Activated CD4-positive, alpha-beta T cell treated with anti-CD3 and anti-CD28 coated beads, Interleukin-2, amount 50 U/mL, for 48 hours (primary cell): ENCODE measurements at regions not wholly inside any gene's neighbourhood (a gene's known extent, or its start where the extent isn't known, plus 50 kb on each side); places are given as distances from the start of the nearest gene placed in this dataset.
A peak's percentile ranks its signal among the peaks of the same experiment; 100 is the strongest.

Experiments used
- DNase-seq, 2 experiments: peaks; one replicate each; pipeline ENCODE4 v3.0.0-alpha.2; 2020

DNA sequence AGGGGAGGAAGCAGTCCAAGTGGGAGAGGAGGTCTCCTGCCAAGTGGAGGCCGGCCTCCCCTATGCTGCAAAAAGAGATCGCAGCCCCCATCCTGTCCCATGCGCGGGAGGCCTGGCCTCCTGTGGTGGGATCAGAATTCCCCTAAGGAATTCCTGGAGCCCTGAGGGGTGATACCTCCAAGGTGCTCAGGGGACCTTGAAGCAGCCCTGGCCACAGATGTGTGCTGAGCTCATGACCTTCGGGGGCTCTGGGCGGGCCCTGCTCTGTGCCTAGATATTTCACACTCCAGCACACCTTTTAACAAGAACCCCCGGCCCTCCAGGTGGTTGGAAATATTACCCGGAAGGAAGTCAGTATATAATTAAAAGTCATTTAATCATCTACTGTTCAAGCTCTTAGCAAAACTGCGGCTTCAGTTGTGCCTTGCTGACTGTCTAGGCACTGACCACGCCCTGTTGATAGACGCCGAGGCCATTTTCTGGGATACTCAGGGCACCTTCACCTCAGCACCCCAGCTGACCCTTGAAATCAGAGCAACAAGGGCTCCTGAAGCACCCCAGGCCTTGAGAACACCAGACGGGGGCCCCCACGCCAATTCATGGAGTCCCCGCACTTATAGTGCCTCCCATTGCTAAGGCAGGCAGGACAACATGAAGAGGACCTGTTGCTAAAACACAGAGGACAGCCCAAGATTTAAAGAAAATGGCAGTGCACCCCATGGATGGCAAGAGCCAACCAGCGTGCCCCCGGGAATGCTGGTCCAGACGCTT is 119.1 kb downstream of the NDUFA10 start:
- no peak for DNase-seq

DNA sequence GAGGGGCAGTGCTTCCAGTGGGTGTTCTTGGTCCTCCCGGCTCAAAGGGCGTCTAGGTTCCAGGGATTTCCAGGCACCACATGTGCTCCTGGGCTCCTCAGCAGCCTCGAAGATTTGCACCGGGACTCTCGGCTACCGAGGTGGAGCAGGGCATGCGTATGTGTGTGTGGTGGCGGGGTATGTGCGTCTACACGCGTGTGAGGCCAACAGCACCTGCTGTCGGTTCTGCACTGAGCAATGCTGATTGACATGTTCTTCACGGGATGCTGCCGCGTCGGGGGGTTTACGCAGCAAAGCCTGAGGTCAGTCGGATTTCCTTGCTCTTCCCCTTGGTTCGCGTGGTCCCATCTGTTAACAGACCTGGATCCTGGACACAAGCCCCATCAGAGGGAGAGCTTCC is 119.8 kb downstream of the NDUFA10 start:
- DNase-seq, result no peak

DNA sequence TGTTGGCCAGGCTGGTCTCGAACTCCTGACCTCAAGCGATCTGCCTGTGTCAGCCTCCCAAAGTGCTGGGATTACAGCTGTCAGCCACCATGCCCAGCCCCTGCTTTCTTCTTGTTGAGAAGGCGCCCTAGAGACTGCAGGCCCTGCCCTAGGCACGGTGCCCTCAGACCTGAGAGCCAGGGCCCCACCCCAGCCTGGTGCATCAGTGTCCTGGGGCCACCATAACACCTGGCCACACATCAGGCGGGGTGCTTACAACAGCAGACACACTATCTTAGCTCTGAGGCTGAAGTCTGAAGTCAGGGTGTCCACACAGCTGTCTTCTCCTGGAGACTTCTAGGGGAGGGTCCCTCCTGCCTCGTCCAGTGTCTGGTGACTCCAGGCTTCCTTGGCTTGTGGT is 120.6 kb downstream of the NDUFA10 start:
- DNase-seq, result no peak

DNA sequence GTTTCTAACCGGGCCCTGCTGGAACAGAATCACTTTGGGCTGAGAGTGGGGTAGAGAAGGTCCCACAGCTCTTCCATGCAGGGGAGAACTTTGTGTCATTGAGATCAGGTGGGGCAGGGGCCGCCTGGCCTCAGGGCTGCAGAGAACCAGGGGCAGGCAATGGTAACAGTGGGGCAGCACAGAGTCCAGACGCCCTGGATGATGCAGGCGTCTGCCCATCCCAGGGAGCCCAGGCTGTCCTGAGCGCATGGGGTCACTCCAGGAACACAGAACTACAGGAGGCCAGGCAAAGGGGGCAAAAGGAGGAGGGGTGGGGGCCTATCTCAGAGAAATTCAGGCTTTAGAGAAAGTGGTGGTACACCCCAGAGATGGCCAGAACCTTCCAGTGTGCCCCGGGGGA is 121.3 kb downstream of the NDUFA10 start:
- no peak for DNase-seq

DNA sequence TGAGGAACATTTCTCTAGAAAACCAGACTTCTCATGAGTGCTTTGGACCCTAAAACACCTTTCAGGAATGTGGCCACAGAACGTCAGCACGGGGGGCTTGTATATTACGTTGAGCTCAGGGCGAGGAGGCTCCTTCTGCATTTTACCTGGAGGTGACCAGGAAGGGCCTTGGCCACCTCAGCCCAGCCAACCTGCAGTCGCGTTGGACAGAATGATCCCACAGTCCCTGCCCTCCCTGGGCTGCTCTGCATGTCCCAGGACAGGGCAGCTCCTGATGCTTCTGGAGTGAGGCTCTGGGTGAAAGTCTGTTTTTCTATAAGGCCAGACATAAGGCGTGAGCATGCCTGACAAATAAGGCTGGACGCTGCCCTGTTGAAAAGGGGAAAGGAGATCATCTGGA is 121.9 kb downstream of the NDUFA10 start:
- no peak for DNase-seq

DNA sequence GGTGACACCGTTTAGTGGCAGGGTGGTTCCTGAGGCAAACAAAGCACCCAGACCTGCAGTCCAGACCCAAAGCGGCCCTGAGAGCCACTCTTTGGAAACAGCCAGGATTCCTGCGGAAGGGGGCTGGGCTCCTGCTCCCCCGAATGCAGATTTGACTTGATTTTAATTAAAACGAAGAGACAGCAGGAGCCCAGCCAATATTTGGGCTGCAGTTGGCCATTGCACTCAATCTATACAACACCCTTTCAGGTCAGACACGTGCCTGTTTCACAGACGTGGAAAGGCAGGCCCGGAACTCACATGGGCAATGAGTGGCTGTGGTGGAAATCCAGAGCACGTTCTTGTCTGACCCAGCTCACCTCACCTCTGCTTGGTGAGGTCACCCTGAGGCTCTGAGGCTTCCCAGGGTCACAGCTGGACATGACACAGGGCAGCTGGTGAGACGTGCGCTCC is 122.4 kb downstream of the NDUFA10 start:
- DNase-seq, result no peak

DNA sequence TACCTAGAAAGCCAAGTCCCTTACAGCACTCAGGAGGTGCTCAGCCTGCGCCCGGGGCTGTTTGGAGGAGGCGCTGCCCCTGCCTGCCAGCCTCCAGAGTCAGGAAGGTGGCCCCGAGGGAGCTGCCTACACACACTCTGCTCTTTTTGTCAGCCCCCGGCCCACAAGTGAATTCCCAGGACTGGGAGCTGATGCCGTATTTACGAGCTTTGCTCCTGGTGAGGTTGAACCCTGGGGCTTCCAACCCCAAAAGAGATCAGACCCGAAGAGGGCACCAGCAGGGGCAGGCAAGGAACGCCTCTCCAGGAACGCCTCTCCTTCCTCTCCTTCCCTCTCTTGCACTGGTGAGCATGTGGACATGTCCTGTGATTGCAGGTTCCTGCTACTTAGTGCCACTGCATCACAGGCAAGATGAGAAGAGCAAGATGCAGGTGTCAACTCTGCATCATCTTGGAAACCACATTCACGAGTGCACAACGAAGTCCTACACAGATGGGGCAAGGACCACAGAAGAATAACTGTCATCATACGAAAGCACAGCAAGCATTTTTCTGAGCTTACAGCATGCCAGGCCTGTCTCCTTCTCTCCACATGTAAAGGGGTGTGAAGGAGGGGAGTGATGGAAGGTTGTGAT is 126.7 kb downstream of the NDUFA10 start:
- DNase-seq, result no peak

DNA sequence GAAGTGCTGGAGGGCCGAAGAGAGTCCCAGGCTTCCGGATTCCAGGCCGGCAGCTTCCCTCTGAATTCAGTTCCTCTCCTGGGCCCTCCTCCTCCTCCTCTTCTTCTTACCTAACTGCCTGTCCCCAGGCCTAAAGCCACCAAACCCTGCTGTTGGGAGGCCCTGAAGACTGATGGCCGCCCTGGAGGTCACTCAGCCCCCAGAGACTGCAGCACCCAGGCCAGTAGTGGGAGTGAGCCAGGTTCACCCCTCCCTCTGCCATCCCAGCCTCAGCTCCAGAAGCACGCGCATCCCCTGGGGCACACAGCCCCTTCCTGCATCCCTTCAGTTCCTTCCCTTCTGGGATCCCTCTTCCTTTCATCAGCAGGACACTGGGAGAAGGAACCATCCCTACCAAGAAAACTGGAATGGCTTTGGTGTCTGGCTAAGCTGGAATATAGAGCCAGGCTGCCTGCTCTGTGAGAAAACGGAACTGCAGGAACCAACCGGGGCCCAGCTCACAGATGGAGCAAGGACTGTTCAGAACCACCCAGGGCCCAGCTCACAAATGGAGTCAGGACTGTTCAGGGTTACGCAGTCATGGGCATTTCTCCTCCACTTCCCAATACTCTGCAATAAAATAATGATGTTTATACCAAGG is 127.4 kb downstream of the NDUFA10 start:
- no peak for DNase-seq

DNA sequence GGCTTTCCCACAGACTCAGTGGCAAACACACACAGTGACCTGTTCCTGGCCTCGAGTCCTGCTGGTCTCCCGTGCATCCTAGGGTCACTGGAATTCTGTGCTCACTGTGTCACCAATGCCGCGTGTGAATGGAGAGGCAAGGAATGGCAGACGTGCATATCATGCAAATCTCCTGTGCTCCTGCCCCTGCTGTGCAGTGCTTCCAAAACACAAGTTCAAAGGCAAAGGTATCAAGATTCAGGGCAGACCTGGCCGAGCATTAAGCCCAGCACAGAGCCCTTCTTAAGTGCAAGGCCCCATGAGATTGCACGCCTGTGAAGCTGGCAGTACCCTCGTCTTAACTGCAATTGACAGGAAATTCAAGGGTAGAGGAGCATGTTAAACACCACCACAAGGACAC is 129.1 kb downstream of the NDUFA10 start:
- no peak for DNase-seq

DNA sequence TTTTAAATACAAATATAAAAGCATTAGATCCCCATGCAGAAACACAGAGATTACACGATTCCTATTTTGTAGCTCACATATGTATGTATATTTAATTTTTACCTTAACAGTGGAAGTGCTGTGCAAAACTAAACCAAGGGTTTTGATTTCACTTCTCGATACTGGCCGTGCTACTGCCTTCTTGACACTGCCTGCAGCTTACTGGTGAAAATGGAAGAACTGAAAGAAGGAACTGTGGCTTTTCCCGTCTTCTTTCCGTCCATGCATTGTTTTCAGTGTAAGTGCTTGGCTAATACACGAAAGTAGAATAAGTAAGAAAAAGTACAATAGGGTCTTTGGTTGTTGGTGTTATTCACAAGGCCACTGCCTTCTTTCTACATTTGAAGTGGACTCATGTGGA is 129.5 kb downstream of the NDUFA10 start:
- no peak for DNase-seq

DNA sequence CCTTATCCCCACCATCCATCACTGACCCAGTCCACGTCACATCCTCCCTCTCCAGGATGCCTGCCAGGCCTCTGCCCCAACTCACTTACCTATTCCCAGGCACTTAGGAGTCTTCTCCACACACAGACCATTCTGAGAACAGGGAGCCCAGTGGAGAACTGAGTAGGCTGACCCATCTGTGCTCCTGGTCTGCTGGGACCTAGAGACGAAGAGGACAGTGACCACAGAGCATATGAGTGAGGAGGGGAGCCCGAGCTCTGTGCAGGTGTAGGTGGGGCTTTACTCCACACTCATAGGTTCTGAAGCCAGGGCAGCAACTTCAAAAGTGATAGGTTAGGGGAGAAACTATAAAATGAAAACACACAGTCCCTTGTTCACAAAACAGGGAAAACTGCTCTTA is 130.0 kb downstream of the NDUFA10 start:
- DNase-seq, result no peak

DNA sequence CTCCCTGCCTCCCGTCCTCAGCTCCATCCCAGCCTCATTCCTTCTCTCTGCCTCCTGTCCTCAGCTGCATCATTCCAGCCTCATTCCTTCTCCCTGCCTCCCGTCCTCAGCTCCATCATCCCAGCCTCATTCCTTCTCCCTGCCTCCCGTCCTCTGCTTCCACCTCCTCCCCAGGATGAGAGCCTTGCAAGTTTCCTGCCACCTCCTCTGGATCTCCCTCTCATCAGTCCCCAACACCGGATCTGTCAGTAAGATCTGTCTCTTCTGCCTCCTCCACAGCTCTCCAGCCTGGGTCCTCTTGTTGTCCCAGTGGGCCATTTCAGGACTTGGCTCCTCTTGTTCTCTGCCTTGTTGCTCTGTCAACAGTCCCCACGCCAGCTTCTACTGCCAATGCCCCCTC is 130.9 kb downstream of the NDUFA10 start:
- no peak for DNase-seq

DNA sequence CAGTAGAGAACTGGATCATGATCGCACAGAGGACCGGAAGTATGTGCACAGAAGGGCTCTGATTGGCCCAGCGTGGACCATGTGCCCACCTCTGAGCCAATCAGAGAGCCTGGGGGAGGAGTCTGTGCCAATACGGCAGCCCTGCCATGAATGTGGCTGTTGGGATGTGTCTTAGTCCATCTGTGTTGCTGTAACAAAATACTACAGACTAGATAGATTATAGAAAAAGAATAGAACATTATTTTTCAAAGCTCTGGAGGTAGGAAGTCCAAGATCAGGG is 132.0 kb downstream of the NDUFA10 start:
- peak in 1 of 2 experiments; percentile 10 for DNase-seq

DNA sequence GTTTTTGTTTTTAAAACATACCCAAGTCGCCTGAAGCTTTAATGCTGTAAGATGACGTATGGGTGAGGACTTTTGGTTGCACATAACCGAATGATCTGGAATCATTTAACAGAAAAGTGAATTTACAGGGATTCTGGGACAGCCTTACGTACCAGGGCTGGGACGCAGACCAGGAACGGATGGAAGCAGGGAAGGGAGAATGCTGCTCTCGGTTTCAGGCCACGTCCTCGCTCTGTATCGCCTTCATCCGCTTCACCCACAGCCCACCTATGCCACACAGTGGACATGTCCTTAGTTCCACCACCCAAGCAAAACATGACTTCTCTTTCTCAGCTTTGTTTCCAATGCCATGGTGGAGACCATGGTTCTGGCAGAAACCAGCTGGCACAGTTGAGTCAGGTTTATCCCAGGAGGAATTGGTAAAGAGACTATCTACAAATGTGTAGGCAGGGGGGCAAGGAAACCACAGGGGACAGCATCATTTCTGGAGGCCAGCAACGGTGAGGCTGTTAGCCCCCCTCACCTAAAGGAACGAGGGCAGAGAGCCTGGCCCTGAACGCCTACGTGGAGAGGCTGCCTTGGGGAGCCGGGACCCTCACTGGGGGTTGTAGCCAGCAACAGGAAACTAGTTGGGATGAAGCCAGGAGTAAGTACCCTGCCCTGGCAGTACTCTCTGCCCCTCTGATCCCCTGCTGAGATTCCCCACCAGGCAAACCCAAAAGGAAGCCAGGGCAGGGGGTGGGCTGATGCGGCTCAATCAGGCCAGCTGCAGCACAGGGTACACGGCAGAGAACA is 132.5 kb downstream of the NDUFA10 start:
- DNase-seq, result no peak

DNA sequence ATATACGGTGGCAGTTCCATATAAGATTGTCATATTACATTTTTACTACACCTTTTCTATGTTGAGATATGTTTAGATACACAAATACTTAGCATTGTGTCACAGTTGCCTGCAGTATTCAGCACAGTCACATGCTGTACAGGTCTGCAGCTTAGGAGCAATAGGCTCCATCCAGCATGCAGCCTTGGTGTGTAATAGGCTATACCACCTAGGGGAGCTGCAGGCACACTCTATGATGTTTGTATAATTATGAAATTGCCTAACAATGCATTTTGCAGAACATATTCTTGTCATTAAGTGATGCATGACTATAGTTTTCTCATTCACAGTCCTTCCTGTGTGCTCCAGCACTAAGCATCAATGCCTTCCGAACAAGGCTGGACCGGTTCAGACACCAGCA is 133.4 kb downstream of the NDUFA10 start:
- DNase-seq, result no peak

DNA sequence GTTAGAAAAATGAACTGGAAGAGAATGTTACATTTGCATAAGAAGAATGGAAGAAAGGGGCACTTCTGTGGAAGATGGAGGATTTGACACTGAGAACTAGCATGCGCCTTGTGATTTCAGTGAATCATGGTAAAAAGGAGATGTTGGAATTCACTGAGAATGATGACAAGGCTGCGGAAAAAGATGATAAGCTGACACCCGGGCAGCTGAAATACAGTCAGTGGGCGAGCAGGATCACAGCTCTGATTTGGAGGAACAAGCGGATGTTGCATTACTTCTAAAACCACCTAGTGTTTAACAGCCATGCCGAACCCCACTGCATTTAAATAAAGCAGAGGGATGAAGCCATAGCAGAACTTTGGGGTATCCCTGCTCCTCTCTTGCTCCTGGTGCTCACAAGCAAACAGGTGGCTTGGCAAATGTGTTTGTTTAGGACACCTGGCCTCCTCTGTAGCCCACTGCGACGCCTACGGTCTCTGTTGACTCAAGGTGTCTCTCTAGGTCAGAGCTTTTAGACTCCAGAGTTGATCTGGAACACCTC is 134.9 kb downstream of the NDUFA10 start:
- DNase-seq, result no peak

DNA sequence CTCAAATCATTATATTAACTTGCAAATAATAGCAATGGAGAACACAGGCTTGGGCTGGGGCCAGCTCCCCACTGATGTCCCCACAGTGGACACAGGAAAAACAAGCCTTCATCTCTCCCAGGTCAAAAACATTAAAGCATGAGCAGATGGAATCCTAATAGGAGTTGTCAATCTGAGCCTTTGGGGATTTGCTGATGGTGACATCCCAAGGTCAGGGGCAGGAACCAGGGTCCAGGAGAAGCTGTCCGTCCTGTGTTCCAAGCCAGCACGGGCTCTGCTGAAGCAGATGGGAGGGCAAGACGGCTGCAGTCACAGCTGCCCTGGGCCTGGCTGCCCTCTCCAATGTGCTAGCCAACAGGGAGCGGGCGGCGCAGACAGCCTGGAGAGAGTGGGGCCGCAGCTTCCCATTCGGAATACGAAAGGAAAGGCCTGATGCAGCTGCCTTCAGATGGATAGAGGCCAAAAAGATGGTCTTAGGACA is 135.5 kb downstream of the NDUFA10 start:
- no peak for DNase-seq

DNA sequence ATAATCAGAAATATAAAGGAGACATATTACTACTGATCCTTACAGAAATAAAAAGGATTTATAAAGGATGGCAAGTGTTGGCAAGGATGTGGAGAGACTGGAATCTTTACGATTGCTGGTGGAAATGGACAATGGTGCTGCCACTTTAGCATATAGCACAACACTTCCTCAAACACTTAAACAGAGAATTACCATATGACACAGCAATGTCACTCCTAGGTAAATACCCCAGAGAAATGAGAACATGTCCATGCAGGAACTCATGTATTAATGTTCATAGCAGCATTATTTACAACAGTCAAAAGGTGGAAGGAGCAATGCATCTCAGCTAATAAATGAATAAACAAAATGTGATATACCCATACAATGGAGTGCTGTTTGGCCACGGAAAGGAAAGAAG is 137.5 kb downstream of the NDUFA10 start:
- no peak for DNase-seq

DNA sequence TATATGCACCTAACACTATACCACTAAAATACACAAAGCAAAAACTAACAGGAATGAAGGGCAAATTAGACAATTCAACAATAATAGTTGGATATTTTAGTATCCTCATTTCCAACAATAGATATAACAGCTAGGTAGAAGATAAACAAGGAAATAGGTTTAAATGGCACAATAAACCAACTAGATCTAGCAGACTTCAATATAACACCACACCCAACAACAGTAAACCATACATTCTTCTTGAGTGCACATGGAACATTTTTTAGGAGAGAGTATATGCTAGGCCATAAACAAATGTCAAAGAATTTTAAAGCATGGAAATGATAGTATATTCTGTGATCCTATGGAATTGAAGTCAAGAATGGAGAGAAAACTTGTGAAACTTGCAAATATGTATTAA is 138.4 kb downstream of the NDUFA10 start:
- DNase-seq, result no peak

DNA sequence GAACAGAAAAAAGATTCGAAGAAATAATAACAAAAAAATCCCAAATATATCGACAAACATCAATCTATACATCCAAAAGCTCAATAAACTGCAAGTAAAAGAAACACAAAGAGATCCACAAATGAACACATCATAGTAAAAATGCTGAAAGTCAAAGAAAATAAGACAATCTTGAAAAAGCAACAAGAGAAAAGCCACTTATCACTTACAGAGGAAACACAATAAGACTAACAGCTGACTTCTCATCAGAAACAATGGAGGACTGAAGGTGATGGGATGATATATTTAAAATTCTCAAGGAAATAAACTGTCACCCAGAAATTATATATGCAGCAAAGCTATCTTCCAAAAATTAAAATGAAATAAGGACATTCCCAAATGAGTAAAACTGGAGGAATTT is 140.3 kb downstream of the NDUFA10 start:
- no peak for DNase-seq

DNA sequence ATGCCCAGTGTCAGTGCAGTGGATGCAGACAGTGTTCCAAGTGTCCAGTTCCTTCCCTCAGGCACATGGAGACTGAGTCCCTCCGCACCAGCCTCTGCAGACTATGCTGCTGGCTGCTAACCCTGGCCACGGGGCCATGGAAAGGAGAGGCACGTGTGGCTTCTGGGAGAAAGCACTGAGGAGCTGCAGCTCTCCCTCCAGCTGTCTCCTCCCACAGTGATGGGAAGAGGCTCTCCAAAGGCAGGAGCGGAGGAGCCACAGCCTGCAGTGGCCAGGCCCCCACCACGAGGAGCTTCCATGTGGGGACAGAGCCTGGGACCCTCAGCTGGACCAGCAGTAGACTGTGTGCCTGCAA is 141.1 kb downstream of the NDUFA10 start:
- no peak for DNase-seq

DNA sequence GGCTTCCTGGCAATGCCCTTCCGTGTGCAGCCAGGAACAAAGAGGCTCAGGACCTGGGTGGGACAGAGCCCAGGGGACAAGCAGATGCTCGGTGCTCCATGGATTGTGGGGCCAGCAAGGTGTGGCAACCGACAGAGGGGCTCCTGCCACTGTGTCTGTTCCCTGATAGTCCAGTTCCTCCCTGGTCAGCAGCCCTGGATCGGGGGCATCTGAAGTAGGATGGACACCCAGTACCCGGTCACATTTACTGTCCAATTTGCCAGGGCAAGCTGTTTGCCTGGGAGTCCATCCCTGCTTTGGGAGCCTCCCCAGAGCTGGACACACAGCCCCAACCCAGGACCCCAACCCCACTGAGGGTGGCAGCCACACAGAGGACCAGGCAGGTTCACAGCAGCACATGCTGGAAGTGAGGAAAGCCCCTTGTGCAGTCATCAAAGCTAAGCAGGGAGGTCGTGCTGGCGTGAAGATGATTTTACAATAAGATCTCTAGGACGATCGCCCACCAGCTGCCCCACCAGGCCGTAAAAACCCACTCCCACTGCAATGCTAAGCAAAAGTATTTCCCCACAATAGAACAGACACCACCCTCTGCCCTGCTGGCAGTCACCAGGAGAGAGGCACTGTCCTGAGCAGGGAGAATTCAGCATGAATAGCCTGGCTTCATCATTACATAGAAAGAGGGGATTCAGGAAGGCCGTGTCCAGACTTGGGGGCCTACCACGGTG is 141.7 kb downstream of the NDUFA10 start:
- no peak for DNase-seq

DNA sequence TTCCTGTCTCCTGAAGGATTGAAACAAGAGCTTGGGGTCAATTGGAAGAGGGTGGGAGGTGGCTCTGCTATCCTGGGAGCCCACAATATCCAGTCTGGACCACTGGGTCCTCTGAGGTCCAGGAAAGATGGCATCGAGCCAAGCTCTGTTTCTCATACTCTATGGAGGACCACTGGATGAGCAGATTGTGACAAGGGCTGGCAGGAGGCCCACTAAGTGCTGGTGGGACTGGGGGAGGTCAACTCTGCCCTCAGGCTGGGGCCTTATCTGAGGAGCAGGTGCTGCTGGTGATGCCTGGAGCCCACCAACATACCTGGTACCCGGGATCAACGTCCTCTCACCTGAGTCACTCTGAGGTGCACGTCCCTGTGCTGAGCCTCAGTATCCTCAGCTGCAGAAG is 142.4 kb downstream of the NDUFA10 start:
- no peak for DNase-seq
